ENCODE measurements at regions not wholly inside any gene's neighbourhood (a gene's known extent, or its start where the extent isn't known, plus 50 kb on each side); places are given as distances from the start of the nearest gene placed in this dataset.
"Not testable (repeated sequence)": the region's sequence is repeated elsewhere in the genome, so short reads cannot be mapped to it uniquely, and the experiment has no call there.

GRCh38 chr1:4071653-4072052 is 171.6 kb upstream of the C1orf174 start:
- Histone ChIP-seq H3K27ac (ENCODE audit: low read length) (no peak overlapping the region), H3K9me3 (ENCODE audit: insufficient read depth, low read length) (peaks cover 6% of the 10 kb centered on the region; the same call in 1 of the 2 replicates), H2AFZ (ENCODE audit: low read depth, low read length) (no peak overlapping the region), H4K20me1 (ENCODE audit: insufficient read depth, low read length) (no peaks in the 10 kb centered on the region), H3K27me3 (ENCODE audit: low read depth, low read length) (peaks cover 7% of the 10 kb centered on the region; the same call in 1 of the 2 replicates), H3K9ac (ENCODE audit: low read length) (no peak overlapping the region), H3K36me3 (replicated peaks; ENCODE audit: low read depth, low read length) (no peaks in the 10 kb centered on the region), H3K4me1 (ENCODE audit: low read length) (no peaks in the 10 kb centered on the region), H3K4me3 (ENCODE audit: low read length) (no peak overlapping the region), H3K79me2 (ENCODE audit: low read length) (no peaks in the 10 kb centered on the region), H3K4me2 (ENCODE audit: low read length) (no peak overlapping the region)
- no peak for TF ChIP-seq EZH2phosphoT487 (IDR thresholded peaks at IDR 0.05; ENCODE audit: low read depth)
- TF ChIP-seq, protein P1, sequence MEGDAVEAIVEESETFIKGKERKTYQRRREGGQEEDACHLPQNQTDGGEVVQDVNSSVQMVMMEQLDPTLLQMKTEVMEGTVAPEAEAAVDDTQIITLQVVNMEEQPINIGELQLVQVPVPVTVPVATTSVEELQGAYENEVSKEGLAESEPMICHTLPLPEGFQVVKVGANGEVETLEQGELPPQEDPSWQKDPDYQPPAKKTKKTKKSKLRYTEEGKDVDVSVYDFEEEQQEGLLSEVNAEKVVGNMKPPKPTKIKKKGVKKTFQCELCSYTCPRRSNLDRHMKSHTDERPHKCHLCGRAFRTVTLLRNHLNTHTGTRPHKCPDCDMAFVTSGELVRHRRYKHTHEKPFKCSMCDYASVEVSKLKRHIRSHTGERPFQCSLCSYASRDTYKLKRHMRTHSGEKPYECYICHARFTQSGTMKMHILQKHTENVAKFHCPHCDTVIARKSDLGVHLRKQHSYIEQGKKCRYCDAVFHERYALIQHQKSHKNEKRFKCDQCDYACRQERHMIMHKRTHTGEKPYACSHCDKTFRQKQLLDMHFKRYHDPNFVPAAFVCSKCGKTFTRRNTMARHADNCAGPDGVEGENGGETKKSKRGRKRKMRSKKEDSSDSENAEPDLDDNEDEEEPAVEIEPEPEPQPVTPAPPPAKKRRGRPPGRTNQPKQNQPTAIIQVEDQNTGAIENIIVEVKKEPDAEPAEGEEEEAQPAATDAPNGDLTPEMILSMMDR (IDR thresholded peaks at IDR 0.05; ENCODE audit: low read depth, low read length): no peak

GRCh38 chr1:4072481-4073153 is 172.5 kb upstream of the C1orf174 start:
- no peaks in the 10 kb centered on the region for H3K79me2 ChIP-seq (ENCODE audit: low read length)
- H3K9me3 ChIP-seq (ENCODE audit: insufficient read depth, low read length): no peaks in the 10 kb centered on the region
- no peak overlapping the region for H3K9ac ChIP-seq (ENCODE audit: low read length)
- no peak for TF ChIP-seq EZH2phosphoT487 (IDR thresholded peaks at IDR 0.05; ENCODE audit: low read depth)
- TF ChIP-seq, protein P1 (IDR thresholded peaks at IDR 0.05; ENCODE audit: low read depth, low read length): no peak
- no peak overlapping the region for H2AFZ ChIP-seq (ENCODE audit: low read depth, low read length)
- H3K4me2 ChIP-seq (ENCODE audit: low read length): no peak overlapping the region
- H4K20me1 ChIP-seq (ENCODE audit: insufficient read depth, low read length): no peaks in the 10 kb centered on the region
- H3K27ac ChIP-seq (ENCODE audit: low read length): no peak overlapping the region
- H3K4me3 ChIP-seq (ENCODE audit: low read length): no peak overlapping the region
- H3K27me3 ChIP-seq (ENCODE audit: low read depth, low read length): peaks cover 7% of the 10 kb centered on the region; the same call in 1 of the 2 replicates
- H3K36me3 ChIP-seq (replicated peaks; ENCODE audit: low read depth, low read length): no peaks in the 10 kb centered on the region
- H3K4me1 ChIP-seq (ENCODE audit: low read length): no peaks in the 10 kb centered on the region

- TF ChIP-seq EZH2phosphoT487 (IDR thresholded peaks at IDR 0.05; ENCODE audit: low read depth): no peak
- TF ChIP-seq, protein P1 (IDR thresholded peaks at IDR 0.05; ENCODE audit: low read depth, low read length): no peak
- Histone ChIP-seq H3K27me3 (ENCODE audit: low read depth, low read length) (peaks cover 7% of the 10 kb centered on the region; the same call in 1 of the 2 replicates), H3K9ac (ENCODE audit: low read length) (no peak overlapping the region), H3K27ac (ENCODE audit: low read length) (no peak overlapping the region), H3K9me3 (ENCODE audit: insufficient read depth, low read length) (no peaks in the 10 kb centered on the region), H3K36me3 (replicated peaks; ENCODE audit: low read depth, low read length) (no peaks in the 10 kb centered on the region), H3K4me3 (ENCODE audit: low read length) (no peak overlapping the region), H3K4me1 (ENCODE audit: low read length) (no peaks in the 10 kb centered on the region), H3K79me2 (ENCODE audit: low read length) (no peaks in the 10 kb centered on the region), H4K20me1 (ENCODE audit: insufficient read depth, low read length) (no peaks in the 10 kb centered on the region), H2AFZ (ENCODE audit: low read depth, low read length) (no peak overlapping the region), H3K4me2 (ENCODE audit: low read length) (no peak overlapping the region)
These were observed 175.6 kb upstream of the C1orf174 start for GRCh38 chr1:4075436-4076225.

DNA sequence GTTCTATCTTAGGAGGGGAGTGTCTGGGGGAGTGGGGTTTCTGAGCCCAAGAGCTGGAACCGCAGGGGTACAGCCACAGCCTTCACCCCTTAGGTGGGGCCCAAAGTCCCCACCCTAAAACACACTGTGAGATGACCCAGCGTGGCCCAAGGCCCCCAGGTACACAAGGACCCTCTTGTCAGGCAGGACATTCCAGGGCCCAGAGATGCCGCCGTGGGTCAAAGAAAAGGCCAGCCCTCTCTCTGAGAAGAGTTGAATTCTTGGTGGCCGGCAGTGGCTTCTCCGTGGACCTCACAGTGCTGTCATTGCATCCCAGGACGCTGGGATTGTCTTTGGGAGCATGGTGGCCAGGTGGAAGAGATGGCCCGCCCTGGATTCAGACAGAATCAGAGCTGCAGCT is 176.3 kb upstream of the C1orf174 start:
- Histone ChIP-seq H3K4me2 (ENCODE audit: low read length) (no peak overlapping the region), H3K9ac (ENCODE audit: low read length) (no peak overlapping the region), H3K27me3 (ENCODE audit: low read depth, low read length) (peaks cover 1% of the 10 kb centered on the region; the same call in 1 of the 2 replicates), H3K27ac (ENCODE audit: low read length) (no peak overlapping the region), H3K9me3 (ENCODE audit: insufficient read depth, low read length) (no peaks in the 10 kb centered on the region), H3K79me2 (ENCODE audit: low read length) (no peaks in the 10 kb centered on the region), H3K4me1 (ENCODE audit: low read length) (no peaks in the 10 kb centered on the region), H2AFZ (ENCODE audit: low read depth, low read length) (no peak overlapping the region), H3K4me3 (ENCODE audit: low read length) (no peak overlapping the region), H4K20me1 (ENCODE audit: insufficient read depth, low read length) (no peaks in the 10 kb centered on the region), H3K36me3 (replicated peaks; ENCODE audit: low read depth, low read length) (no peaks in the 10 kb centered on the region)
- no peak for TF ChIP-seq EZH2phosphoT487 (IDR thresholded peaks at IDR 0.05; ENCODE audit: low read depth)
- TF ChIP-seq, protein P1 (IDR thresholded peaks at IDR 0.05; ENCODE audit: low read depth, low read length): no peak

GRCh38 chr1:4078091-4078962 is 178.3 kb upstream of the C1orf174 start:
- H4K20me1 ChIP-seq (ENCODE audit: insufficient read depth, low read length); H3K4me2 ChIP-seq (ENCODE audit: low read length); H3K27ac ChIP-seq (ENCODE audit: low read length); H3K9ac ChIP-seq (ENCODE audit: low read length); H3K4me3 ChIP-seq (ENCODE audit: low read length); H3K36me3 ChIP-seq (replicated peaks; ENCODE audit: low read depth, low read length); H3K79me2 ChIP-seq (ENCODE audit: low read length); H3K27me3 ChIP-seq (ENCODE audit: low read depth, low read length); H2AFZ ChIP-seq (ENCODE audit: low read depth, low read length); H3K4me1 ChIP-seq (ENCODE audit: low read length); H3K9me3 ChIP-seq (ENCODE audit: insufficient read depth, low read length): not testable (repeated sequence)
